Keratinocyte (primary cell): ENCODE measurements at regions not wholly inside any gene's neighbourhood (a gene's known extent, or its start where the extent isn't known, plus 50 kb on each side); places are given as distances from the start of the nearest gene placed in this dataset.

ENCODE experiments used
- DNase-seq: peaks from one replicate; pipeline ENCODE4 v3.0.0-alpha.2; 2011; ENCODE audit warnings: low read depth, missing footprints, low spot score
- FAIRE-seq: peaks from 2 replicates; lab custom pipeline; 2011; peaks lifted over from hg19 to GRCh38; lab: Jason Lieb, UNC
- H2AFZ ChIP-seq: 2 replicates; pipeline ENCODE4 v1.6.0; 2012; ENCODE audit warnings: low read length, control low read depth, inconsistent platforms; ENCODE audit not compliant: control insufficient read depth
- H3K27ac ChIP-seq: 2 replicates; pipeline ENCODE4 v1.5.1; 2011; ENCODE audit warnings: low read length; ENCODE audit not compliant: control insufficient read depth, insufficient read depth
- H3K27me3 ChIP-seq: 3 replicates; pipeline ENCODE4 v1.6.0; 2011; ENCODE audit warnings: low read length; ENCODE audit not compliant: control insufficient read depth, insufficient read depth; ENCODE audit errors: extremely low read depth
- H3K36me3 ChIP-seq, 2 experiments: 2 replicates in 1 of 2; 3 replicates in 1 of 2; pipeline ENCODE4 v1.5.1; 2011; ENCODE audit warnings: low read length in 2 of 2, mild to moderate bottlenecking in 1 of 2; ENCODE audit not compliant: control insufficient read depth in 2 of 2, insufficient read depth in 2 of 2; ENCODE audit errors: extremely low read depth in 1 of 2
- H3K4me1 ChIP-seq: 3 replicates; pipeline ENCODE4 v1.5.1; 2011; ENCODE audit warnings: low read length; ENCODE audit not compliant: control insufficient read depth, insufficient read depth; ENCODE audit errors: extremely low read depth
- H3K4me2 ChIP-seq: 3 replicates; pipeline ENCODE4 v1.6.0; 2011; ENCODE audit warnings: low read depth, low read length; ENCODE audit not compliant: control insufficient read depth, insufficient read depth; ENCODE audit errors: extremely low read depth
- H3K4me3 ChIP-seq, 3 experiments: fragments of 200-600 bp in 1 of 3; sonication (generic) in 1 of 3; 2 replicates in 2 of 3; 3 replicates in 1 of 3; pipeline ENCODE4 v1.5.1; 2011 to 2016; ENCODE audit warnings: low read length in 3 of 3, mild to moderate bottlenecking in 3 of 3, control low read depth in 2 of 3, inconsistent platforms in 1 of 3, low read depth in 1 of 3, mixed read lengths in 1 of 3, mixed run types in 1 of 3, moderate library complexity in 1 of 3; ENCODE audit not compliant: control insufficient read depth in 2 of 3, insufficient read depth in 2 of 3; ENCODE audit errors: extremely low read depth in 1 of 3
- H3K79me2 ChIP-seq: 2 replicates; pipeline ENCODE4 v1.6.0; 2012; ENCODE audit warnings: low read length; ENCODE audit not compliant: control insufficient read depth, insufficient read depth
- H3K9ac ChIP-seq: 3 replicates; pipeline ENCODE4 v1.6.0; 2011; ENCODE audit warnings: low read length; ENCODE audit not compliant: control insufficient read depth, insufficient read depth; ENCODE audit errors: extremely low read depth
- H3K9me1 ChIP-seq: 3 replicates; pipeline ENCODE4 v1.6.0; 2011; ENCODE audit warnings: low read length; ENCODE audit not compliant: control insufficient read depth, insufficient read depth; ENCODE audit errors: extremely low read depth
- H3K9me3 ChIP-seq: 2 replicates; pipeline ENCODE4 v1.5.1; 2012; ENCODE audit warnings: low read depth, low read length; ENCODE audit not compliant: control insufficient read depth
- H4K20me1 ChIP-seq: 3 replicates; pipeline ENCODE4 v1.6.0; 2011; ENCODE audit warnings: low read length; ENCODE audit not compliant: control insufficient read depth, insufficient read depth; ENCODE audit errors: extremely low read depth
- CTCF ChIP-seq, 3 experiments: IDR thresholded peaks in 1 of 3; conservative IDR thresholded peaks in 1 of 3; optimal IDR thresholded peaks in 1 of 3; 2 replicates in 2 of 3; 3 replicates in 1 of 3; pipeline versions ENCODE3 to v1.5.1; 2011; ENCODE audit warnings: low read length in 3 of 3, mild to moderate bottlenecking in 3 of 3, moderate library complexity in 2 of 3, control low read depth in 1 of 3, inconsistent platforms in 1 of 3; ENCODE audit not compliant: insufficient read depth in 2 of 3; ENCODE audit errors: extremely low read depth in 1 of 3
- EZH2 ChIP-seq: IDR thresholded peaks from one replicate; pipeline ENCODE4 v1.6.1; 2012; ENCODE audit warnings: inconsistent platforms, mild to moderate bottlenecking, low read length, moderate library complexity
- dilution Hi-C: fragments of 300-500 bp; cut with MboI; formaldehyde crosslinking; loops from one replicate; pipeline ENCODE4 v1.7.0; 2020; ENCODE audit warnings: low sequenced_read_pairs; ENCODE audit not compliant: extremely low pct_ligation_motif_present

- Histone ChIP-seq H3K79me2 (no peaks in the 10 kb centered on the region), H3K9me3 (no peaks in the 10 kb centered on the region), H3K36me3 (no peaks in the 10 kb centered on the region), H4K20me1 (no peaks in the 10 kb centered on the region), H2AFZ (no peak overlapping the region), H3K9me1 (no peaks in the 10 kb centered on the region), H3K4me2 (no peak overlapping the region), H3K9ac (no peak overlapping the region), H3K4me3 (no peak overlapping the region), H3K4me1 (no peaks in the 10 kb centered on the region), H3K27ac (no peak overlapping the region), H3K27me3 (no peaks in the 10 kb centered on the region)
- TF ChIP-seq EZH2 (no peak), CTCF (optimal IDR thresholded peaks at IDR 0.05 in 1 of 3, IDR thresholded peaks at IDR 0.05 in 1 of 3, conservative IDR thresholded peaks at IDR 0.05 in 1 of 3; ENCODE audit: extremely low read depth in 1 of 3, insufficient read depth in 2 of 3, low read length in 3 of 3) (no peak)
- FAIRE-seq = no peak
- no peak for DNase-seq
- dilution Hi-C loops = no loop called here
These were observed 115.4 kb downstream of the USP22 start for GRCh38 chr17:20927308-20927977.

GRCh38 chr17:20929334-20929733 is 113.5 kb downstream of the USP22 start:
- Histone ChIP-seq H3K27me3 (no peaks in the 10 kb centered on the region), H3K9ac (no peak overlapping the region), H3K4me1 (peaks cover 3% of the 10 kb centered on the region), H3K79me2 (no peaks in the 10 kb centered on the region), H3K9me3 (no peaks in the 10 kb centered on the region), H3K4me2 (no peak overlapping the region), H4K20me1 (no peaks in the 10 kb centered on the region), H3K4me3 (no peak overlapping the region), H3K27ac (no peak overlapping the region), H3K9me1 (no peaks in the 10 kb centered on the region), H3K36me3 (no peaks in the 10 kb centered on the region), H2AFZ (no peak overlapping the region)
- FAIRE-seq (no peak), DNase-seq (no peak)
- dilution Hi-C loops = no loop called here
- no peak for TF ChIP-seq CTCF (optimal IDR thresholded peaks at IDR 0.05 in 1 of 3, IDR thresholded peaks at IDR 0.05 in 1 of 3, conservative IDR thresholded peaks at IDR 0.05 in 1 of 3; ENCODE audit: extremely low read depth in 1 of 3, insufficient read depth in 2 of 3, low read length in 3 of 3)
- no peak for TF ChIP-seq EZH2
